ENCODE measurements at regions not wholly inside any gene's neighbourhood (a gene's known extent, or its start where the extent isn't known, plus 50 kb on each side); places are given as distances from the start of the nearest gene placed in this dataset.
"Not testable (repeated sequence)": the region's sequence is repeated elsewhere in the genome, so short reads cannot be mapped to it uniquely, and the experiment has no call there.

DNA sequence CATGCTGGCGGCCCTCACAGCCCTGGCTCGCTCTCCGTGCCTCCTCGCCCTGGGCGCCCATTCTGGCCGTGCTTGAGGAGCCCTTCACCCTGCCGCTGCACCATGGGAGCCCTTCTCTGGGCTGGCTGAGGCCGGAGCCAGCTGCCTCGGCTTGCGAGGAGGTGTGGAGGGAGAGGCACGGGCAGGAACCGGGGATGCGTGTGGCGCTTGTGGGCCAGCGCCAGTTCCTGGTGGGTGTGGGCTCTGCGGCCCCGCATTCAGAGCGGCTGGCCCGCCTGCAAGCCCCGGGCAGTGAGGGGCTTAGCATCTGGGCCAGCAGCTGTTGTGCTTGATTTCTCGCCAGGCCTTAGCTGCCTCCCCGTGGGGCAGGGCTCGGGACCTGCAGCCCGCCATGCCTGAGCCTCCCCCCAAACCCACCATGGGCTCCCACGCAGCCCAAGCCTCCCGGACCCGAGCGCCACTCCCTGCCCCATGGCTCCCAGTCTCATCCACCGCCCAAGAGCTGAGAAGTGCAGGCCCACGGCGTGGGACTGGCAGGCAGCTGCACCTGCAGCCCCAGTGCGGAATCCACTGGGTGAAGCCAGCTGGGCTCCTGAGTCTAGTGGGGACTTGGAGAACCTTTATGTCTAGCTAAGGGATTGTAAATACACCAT is 163.4 kb upstream of the LRRC4C start:
- Mint-ChIP-seq H3K4me3 (no peak overlapping the region), H3K4me1 (no peaks in the 10 kb centered on the region)

DNA sequence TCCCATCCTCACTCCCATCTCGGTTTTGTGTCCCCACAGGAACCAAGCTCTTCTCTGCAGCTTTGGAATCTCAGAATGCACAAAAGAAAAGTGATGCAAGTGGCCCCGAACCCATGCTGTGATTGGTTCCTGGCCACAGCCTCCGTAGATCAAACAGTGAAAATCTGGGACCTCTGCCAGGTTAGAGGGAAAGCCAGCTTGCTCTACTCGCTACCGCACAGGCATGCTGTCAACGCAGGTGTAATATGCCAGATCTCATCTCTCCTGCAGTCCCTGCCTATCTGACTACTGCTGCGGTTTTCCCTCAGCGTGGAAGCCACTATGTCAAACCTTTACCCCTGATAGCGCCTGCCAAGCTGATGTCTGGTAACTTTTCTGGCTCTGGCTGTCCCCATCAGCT is 200.5 kb upstream of the LRRC4C start:
- Mint-ChIP-seq H3K27me3 (no peaks in the 10 kb centered on the region), H3K4me1 (no peaks in the 10 kb centered on the region), H3K36me3 (ENCODE audit: low read depth) (no peaks in the 10 kb centered on the region), H3K4me3 (no peak overlapping the region), H3K27ac (no peak overlapping the region), H3K9me3 (peaks cover 34% of the 10 kb centered on the region)
- ATAC-seq (no peak), DNase-seq (no peak)

More for the DNA sequence above, 163.4 kb upstream of the LRRC4C start:
- Mint-ChIP-seq H3K27ac (no peak overlapping the region), H3K27me3 (no peaks in the 10 kb centered on the region), H3K9me3 (peaks cover 19% of the 10 kb centered on the region), H3K36me3 (ENCODE audit: low read depth) (no peaks in the 10 kb centered on the region)
- DNase-seq (no peak), ATAC-seq (no peak)

DNA sequence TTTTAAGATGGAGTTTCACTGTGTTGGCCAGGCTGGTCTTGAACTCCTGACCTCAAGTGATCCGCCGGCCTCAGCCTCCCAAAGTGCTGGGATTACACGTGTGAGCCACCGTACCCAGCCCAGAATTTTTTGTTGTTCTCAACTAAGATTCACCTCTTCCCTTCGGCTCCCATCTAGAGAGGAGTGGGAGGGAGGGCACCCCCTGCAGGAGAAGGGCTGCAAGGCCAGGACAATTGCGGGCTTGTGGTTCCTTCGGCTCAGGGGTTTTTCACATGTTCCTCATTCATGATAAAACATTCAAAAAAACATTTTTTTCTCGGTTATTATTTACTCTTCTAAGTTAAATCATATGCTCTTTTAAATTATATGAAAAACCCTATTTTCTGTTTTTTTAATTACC is 201.1 kb upstream of the LRRC4C start:
- H3K4me1 Mint-ChIP-seq, result no peaks in the 10 kb centered on the region
- no peaks in the 10 kb centered on the region for H3K36me3 Mint-ChIP-seq (ENCODE audit: low read depth)
- ATAC-seq (no peak), DNase-seq (no peak)
- no peaks in the 10 kb centered on the region for H3K27me3 Mint-ChIP-seq
- no peak overlapping the region for H3K27ac Mint-ChIP-seq
- no peak overlapping the region for H3K4me3 Mint-ChIP-seq
- peaks cover 31% of the 10 kb centered on the region for H3K9me3 Mint-ChIP-seq

- ATAC-seq, result no peak
- Mint-ChIP-seq H3K4me1 (no peaks in the 10 kb centered on the region), H3K27ac (no peak overlapping the region), H3K36me3 (ENCODE audit: low read depth) (no peaks in the 10 kb centered on the region), H3K9me3 (peaks cover 16% of the 10 kb centered on the region), H3K4me3 (no peak overlapping the region), H3K27me3 (no peaks in the 10 kb centered on the region)
- no peak for DNase-seq
Observed at GRCh38 chr11:41665441-41666360, 206.2 kb upstream of the LRRC4C start.

DNA sequence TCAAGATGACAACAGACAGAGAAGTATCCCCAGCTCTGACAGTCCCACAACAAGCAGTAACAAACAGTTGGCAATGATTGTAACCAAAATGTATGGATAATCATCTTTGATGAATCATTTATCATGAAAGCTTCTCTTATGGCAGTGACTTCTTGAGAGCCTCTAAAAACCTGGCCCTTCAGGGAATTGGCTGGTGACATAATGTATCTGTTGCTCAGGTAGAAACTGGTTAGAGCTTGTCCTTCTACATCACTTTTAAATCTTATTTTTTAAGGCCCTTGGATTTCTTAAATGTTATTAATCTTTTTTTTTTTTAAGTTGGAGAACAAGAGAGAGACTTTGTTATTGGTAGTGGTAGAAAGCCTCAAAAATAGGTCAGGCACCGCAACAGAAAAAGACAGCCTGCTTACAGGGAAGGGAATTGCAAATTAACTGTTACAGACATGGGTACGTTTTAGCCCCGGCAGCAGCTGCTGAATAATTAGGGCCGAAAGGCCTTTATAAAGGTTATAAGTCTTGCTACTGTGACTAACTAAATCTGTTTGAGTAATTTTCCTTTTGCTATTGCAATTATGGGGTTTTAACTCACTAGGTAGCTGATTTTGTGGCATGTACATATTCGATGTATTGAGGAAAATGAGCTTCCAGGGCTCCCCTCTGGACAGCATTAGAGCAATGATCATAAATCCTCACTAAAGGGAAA is 207.7 kb upstream of the LRRC4C start:
- no peak for ATAC-seq
- H3K27me3 Mint-ChIP-seq, result no peaks in the 10 kb centered on the region
- no peak for DNase-seq
- H3K27ac Mint-ChIP-seq, result no peak overlapping the region
- H3K9me3 Mint-ChIP-seq, result peaks cover 9% of the 10 kb centered on the region
- H3K4me3 Mint-ChIP-seq, result no peak overlapping the region
- no peaks in the 10 kb centered on the region for H3K4me1 Mint-ChIP-seq
- H3K36me3 Mint-ChIP-seq (ENCODE audit: low read depth), result no peaks in the 10 kb centered on the region

GRCh38 chr11:41675205-41675604 is 215.8 kb upstream of the LRRC4C start:
- Mint-ChIP-seq H3K9me3 (peaks cover 13% of the 10 kb centered on the region), H3K27ac (no peak overlapping the region), H3K4me3 (no peak overlapping the region), H3K36me3 (ENCODE audit: low read depth) (no peaks in the 10 kb centered on the region), H3K4me1 (no peaks in the 10 kb centered on the region), H3K27me3 (no peaks in the 10 kb centered on the region)
- ATAC-seq, result no peak
- DNase-seq, result no peak

GRCh38 chr11:41713030-41713429 is 253.6 kb upstream of the LRRC4C start:
- Mint-ChIP-seq H3K4me3 (no peak overlapping the region), H3K36me3 (ENCODE audit: low read depth) (no peaks in the 10 kb centered on the region), H3K27ac (no peak overlapping the region), H3K4me1 (no peaks in the 10 kb centered on the region), H3K27me3 (no peaks in the 10 kb centered on the region), H3K9me3 (peaks cover 8% of the 10 kb centered on the region)
- DNase-seq (no peak), ATAC-seq (no peak)

DNA sequence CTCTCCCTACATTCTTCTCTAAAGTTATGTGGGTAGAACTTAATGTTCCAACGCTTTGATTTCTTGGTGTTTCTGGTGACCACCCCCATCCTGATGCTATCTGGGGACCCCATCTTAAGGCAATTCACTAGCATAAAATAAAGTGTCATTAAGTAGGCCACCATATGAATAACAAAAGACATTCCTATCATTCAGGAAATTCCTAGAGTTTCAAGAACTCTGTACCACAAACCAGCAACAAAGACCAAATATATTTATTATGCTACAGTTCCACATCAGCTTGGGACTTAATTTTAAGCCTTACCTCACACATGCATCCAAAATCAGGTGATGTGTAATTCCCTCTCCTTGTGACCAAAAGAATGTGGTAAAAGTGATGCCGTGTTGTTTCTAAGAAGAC is 254.6 kb upstream of the LRRC4C start:
- no peak for ATAC-seq
- peaks cover 8% of the 10 kb centered on the region for H3K9me3 Mint-ChIP-seq
- H3K27ac Mint-ChIP-seq, result no peak overlapping the region
- DNase-seq, result no peak
- no peaks in the 10 kb centered on the region for H3K4me1 Mint-ChIP-seq
- no peaks in the 10 kb centered on the region for H3K27me3 Mint-ChIP-seq
- no peaks in the 10 kb centered on the region for H3K36me3 Mint-ChIP-seq (ENCODE audit: low read depth)
- no peak overlapping the region for H3K4me3 Mint-ChIP-seq

GRCh38 chr11:41716862-41717261 is 257.4 kb upstream of the LRRC4C start:
- Mint-ChIP-seq H3K9me3 (peaks cover 17% of the 10 kb centered on the region), H3K36me3 (ENCODE audit: low read depth) (no peaks in the 10 kb centered on the region), H3K27me3 (no peaks in the 10 kb centered on the region), H3K4me1 (no peaks in the 10 kb centered on the region), H3K4me3 (no peak overlapping the region), H3K27ac (no peak overlapping the region)
- DNase-seq, result no peak
- no peak for ATAC-seq

GRCh38 chr11:41720761-41721160 is 261.3 kb upstream of the LRRC4C start:
- no peaks in the 10 kb centered on the region for H3K27me3 Mint-ChIP-seq
- ATAC-seq (no peak), DNase-seq (no peak)
- no peaks in the 10 kb centered on the region for H3K4me1 Mint-ChIP-seq
- no peak overlapping the region for H3K4me3 Mint-ChIP-seq
- peaks cover 18% of the 10 kb centered on the region for H3K9me3 Mint-ChIP-seq
- H3K36me3 Mint-ChIP-seq (ENCODE audit: low read depth), result no peaks in the 10 kb centered on the region
- H3K27ac Mint-ChIP-seq, result no peak overlapping the region

GRCh38 chr11:41728161-41728560 is 268.7 kb upstream of the LRRC4C start:
- not testable (repeated sequence) for H3K4me3 Mint-ChIP-seq; H3K4me1 Mint-ChIP-seq; H3K27ac Mint-ChIP-seq; H3K36me3 Mint-ChIP-seq (ENCODE audit: low read depth); ATAC-seq; DNase-seq; H3K27me3 Mint-ChIP-seq
- H3K9me3 Mint-ChIP-seq, result peaks cover 20% of the 10 kb centered on the region

- no peaks in the 10 kb centered on the region for H3K4me1 Mint-ChIP-seq
Observed at GRCh38 chr11:41775296-41775695, 315.8 kb upstream of the LRRC4C start.

DNA sequence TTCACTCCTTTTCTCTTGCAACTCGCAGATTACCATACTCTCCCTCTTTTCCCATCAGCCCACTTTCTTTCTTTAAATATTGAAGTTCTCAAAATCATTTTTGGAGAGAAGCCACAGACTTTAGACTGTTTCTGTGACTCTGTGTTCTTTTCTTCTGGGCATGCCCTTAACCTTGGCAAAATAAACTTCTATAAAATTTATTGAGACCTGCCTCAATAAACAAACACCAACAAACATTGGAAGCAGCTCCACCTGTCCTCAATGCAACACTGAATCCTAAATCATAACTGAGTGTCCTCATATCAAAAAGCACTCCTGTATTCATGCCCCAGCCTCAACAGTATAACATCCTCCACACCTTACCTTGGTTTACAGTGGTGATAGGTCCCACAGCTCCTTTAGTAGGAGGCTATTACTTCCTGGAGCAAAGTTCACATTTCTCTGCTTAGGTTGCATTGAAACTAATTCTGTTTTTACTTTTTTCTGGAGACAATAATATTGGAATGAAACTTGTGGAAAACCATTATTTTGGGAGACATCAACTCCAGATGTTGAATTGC is 320.0 kb upstream of the LRRC4C start:
- DNase-seq, result no peak
- peaks cover 28% of the 10 kb centered on the region for H3K9me3 Mint-ChIP-seq
- no peak for ATAC-seq
- H3K36me3 Mint-ChIP-seq (ENCODE audit: low read depth), result no peaks in the 10 kb centered on the region
- H3K27ac Mint-ChIP-seq, result no peak overlapping the region
- H3K27me3 Mint-ChIP-seq, result no peaks in the 10 kb centered on the region
- H3K4me1 Mint-ChIP-seq, result no peaks in the 10 kb centered on the region
- H3K4me3 Mint-ChIP-seq, result no peak overlapping the region

More at GRCh38 chr11:41775296-41775695, 315.8 kb upstream of the LRRC4C start:
- DNase-seq (no peak), ATAC-seq (no peak)
- Mint-ChIP-seq H3K36me3 (ENCODE audit: low read depth) (no peaks in the 10 kb centered on the region), H3K27me3 (no peaks in the 10 kb centered on the region), H3K9me3 (peaks cover 28% of the 10 kb centered on the region), H3K27ac (no peak overlapping the region), H3K4me3 (no peak overlapping the region)

DNA sequence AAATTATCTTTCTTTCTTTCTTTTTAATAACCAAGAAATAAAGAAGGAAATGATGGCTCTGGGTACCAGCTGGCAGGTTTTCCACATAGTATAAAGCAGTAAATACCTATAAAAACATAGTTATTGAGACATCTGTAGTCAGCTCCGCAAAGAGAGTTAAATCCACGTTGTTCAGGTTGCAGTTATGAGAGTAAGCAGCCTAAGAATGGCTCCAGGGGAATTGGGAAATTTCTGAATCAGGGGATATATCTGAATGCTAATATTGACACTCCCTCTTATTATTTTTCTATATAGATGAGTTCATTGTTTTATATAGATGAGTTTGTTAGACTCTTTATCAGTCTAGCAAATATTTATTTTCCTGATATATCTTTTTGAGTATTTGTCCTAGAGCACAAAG is 322.0 kb upstream of the LRRC4C start:
- no peaks in the 10 kb centered on the region for H3K4me1 Mint-ChIP-seq
- DNase-seq (no peak), ATAC-seq (no peak)
- no peak overlapping the region for H3K4me3 Mint-ChIP-seq
- H3K36me3 Mint-ChIP-seq (ENCODE audit: low read depth), result no peaks in the 10 kb centered on the region
- H3K9me3 Mint-ChIP-seq, result peaks cover 23% of the 10 kb centered on the region
- no peak overlapping the region for H3K27ac Mint-ChIP-seq
- no peaks in the 10 kb centered on the region for H3K27me3 Mint-ChIP-seq
